GM12874 (cell line): ENCODE measurements at regions not wholly inside any gene's neighbourhood (a gene's known extent, or its start where the extent isn't known, plus 50 kb on each side); places are given as distances from the start of the nearest gene placed in this dataset.

Experiments used
- TF ChIP-seq, protein P1 (sequence below): IDR thresholded peaks from 2 replicates; pipeline ENCODE4 v1.5.1; 2011; ENCODE audit warnings: low read depth, mild to moderate bottlenecking, control low read depth, low read length, moderate library complexity; ENCODE audit not compliant: insufficient read depth

DNA sequence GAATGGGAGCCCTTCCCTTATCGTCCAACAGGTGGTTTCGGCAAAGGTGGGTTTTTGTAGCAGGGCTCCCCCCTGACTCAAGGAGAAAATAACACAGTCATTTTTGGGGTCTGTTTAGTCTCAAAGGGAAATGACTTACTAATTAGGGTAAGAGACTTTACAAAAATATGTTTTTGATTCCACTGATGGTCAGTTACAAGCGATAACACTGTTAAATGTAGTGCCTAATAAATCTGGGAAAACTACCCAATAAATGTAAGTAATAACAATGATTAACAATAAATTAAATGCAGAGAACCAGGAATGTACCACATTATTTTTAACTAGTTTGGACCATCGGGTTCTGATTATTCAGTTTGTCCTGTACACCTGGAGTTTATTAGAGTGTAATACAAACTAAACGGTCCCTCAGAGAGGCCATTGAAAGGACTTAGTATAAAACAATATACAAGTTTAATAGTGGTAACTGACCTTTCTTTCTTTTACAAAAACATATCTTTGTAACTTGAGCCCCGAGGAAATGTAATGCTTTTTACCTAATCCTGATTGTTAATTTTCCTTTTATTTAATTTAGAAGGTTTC, 216.2 kb upstream of the HABP2 start:
- TF ChIP-seq, protein P1, sequence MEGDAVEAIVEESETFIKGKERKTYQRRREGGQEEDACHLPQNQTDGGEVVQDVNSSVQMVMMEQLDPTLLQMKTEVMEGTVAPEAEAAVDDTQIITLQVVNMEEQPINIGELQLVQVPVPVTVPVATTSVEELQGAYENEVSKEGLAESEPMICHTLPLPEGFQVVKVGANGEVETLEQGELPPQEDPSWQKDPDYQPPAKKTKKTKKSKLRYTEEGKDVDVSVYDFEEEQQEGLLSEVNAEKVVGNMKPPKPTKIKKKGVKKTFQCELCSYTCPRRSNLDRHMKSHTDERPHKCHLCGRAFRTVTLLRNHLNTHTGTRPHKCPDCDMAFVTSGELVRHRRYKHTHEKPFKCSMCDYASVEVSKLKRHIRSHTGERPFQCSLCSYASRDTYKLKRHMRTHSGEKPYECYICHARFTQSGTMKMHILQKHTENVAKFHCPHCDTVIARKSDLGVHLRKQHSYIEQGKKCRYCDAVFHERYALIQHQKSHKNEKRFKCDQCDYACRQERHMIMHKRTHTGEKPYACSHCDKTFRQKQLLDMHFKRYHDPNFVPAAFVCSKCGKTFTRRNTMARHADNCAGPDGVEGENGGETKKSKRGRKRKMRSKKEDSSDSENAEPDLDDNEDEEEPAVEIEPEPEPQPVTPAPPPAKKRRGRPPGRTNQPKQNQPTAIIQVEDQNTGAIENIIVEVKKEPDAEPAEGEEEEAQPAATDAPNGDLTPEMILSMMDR = no peak

DNA sequence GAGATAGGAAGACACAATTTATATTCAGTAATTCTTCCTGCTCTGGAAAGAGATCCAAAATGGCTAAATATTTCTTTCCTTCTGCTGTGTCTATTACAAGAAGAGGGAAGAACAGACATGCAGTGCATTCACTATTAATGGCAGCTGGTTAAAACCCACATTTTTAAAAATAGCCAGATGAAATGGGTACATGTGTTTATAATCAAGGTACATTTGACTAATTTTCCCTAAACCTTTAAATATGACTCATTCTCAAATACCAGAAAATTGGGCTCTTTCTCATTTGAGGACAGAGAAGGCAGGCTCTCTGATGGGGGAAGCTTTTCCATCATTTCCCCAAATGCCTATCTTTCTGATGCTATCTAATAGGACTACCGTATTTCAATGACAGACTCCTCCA, 215.7 kb upstream of the HABP2 start:
- TF ChIP-seq, protein P1 = no peak

DNA sequence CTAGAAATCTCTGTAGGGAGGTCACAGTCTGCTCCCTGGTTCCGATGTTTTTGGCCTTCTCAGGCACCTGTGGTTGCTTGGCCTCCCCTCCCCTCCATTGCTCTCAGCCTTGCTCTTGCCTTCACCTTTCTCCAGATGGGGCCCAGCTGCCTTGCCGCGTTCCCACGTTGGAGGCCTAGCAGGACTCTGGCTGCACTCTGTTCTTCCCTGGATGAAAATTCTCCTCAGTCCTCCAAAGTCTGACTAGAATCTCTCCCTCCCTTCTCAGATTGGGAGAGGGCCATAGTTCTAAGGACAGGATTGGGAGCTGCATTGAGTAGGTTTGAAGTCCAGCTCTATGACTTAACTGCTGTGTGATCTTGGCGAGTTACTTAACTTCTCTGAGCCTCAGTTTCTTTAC, 213.7 kb upstream of the HABP2 start:
- TF ChIP-seq, protein P1 = no peak

DNA sequence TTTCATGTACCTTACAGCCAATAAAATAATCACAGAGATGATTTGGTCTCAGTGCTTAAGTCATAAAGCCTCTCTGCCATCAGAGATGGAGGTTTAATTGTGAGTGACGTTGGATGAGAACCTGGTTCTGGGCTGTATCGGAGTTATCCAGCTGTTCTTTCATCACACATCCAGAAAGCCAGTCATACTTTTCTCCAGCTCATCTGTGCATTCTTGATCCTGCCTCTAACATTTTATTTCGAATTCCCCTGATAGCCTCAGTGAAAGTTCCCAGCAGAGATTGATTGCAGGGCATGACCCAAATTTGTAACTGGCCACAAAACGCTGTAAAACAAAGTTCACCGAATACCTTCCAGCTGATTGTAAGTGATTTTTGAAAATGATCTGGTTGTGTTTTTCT, 212.6 kb upstream of the HABP2 start:
- TF ChIP-seq, protein P1 = no peak

DNA sequence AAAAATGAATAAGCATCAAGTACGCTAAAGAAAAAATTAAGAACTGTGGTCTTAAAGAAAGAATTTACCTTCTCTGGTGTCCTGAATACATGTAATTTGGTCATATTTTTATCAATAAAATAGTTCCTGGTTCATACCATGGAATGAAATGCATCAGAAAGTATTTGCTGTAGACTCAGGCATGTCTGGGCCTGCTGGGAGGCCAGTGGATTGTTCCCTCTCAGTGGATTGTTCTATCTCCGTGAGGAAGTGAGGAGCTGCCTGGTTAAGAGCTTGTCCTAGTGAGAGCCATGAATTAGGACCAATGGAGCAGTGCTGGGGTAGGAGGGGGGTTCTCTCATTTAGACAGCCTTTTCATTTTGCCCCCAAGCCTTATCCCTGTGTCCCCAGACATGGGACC, 211.7 kb upstream of the HABP2 start:
- TF ChIP-seq, protein P1 = no peak

DNA sequence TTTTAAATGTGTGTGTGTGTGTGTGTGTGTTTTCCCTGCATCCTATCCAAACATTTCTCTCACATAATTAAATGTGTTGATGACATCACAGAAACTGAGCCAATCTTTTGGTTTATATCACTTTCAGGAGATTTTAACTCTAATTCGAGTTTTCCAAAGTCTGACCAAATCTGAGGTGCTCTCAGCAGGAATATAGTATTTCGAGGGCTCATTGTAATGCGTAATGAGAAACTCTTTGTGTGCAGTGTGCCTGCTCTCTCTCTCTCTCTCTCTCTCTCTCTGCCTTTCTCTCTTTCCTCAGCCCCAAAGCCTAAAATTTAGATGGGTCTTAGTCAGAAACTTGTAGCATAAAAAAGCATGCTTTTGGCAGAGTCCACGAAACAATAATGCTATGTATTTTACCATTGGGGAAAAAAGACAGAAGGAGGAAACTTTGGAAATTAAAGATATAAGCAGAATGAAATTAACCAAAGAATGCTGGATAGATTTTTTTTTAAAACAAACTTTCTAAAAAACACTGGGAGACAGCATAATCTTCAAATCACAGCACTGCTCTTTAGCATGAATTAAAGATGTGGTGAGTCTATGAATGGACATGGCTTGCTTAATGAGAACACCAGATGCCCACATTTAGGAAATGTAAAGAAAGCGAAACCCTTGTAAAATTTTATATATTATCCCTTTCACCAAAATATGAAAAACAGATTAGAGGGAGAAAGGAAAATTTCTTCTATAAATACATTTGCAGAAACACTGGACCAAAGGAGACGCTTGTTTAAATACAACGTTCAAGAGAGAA, 206.8 kb upstream of the HABP2 start:
- TF ChIP-seq, protein P1 = no peak

DNA sequence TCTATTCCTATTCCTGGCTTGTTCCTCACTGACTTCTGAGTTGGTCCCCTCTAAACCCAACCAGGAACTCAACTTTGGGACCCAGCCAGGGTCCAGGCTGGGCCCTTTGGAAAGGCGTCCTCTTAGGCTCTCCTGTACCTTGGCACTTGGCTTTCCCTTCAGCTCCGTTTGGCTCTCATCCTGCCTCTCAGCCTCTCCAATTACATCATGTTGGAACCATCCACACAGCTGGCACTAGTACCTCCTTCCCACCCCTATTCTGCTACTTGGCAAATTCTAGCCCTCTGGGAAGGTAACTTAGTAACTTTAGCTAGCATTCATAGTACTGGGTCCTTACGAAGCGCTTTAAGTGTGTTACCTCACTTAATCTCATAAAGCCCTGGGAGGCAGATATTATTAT, 205.3 kb upstream of the HABP2 start:
- TF ChIP-seq, protein P1 = no peak
